HG03135 (cell line): ENCODE measurements at regions not wholly inside any gene's neighbourhood (a gene's known extent, or its start where the extent isn't known, plus 50 kb on each side); places are given as distances from the start of the nearest gene placed in this dataset.

ENCODE experiments used
- ATAC-seq: cut with Tn5 transposase; IDR thresholded peaks from one replicate; pipeline ENCODE4 v1.9.1; 2021; ENCODE audit warnings: mild to moderate bottlenecking, moderate library complexity; ENCODE audit not compliant: unreplicated experiment

DNA sequence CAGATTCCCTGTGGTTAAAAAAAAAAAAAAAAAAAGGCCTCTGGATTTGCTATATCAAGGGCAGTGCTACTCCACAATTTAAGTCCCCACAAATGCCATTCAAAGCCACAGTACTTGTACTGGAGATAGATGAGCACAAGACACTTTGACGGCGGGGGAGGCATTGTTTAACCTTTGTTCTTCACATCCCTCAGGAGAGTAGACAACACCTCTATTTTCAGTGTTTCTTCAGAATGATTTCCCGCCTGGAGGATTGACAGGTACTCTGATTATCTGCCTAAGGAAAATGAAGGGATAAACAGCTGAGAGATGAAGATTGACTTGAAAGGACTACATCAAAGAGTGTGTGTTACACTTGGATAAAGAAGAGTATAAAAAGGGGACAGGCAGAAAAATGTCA, 58.7 kb downstream of the OTOL1 start:
- no peak for ATAC-seq

DNA sequence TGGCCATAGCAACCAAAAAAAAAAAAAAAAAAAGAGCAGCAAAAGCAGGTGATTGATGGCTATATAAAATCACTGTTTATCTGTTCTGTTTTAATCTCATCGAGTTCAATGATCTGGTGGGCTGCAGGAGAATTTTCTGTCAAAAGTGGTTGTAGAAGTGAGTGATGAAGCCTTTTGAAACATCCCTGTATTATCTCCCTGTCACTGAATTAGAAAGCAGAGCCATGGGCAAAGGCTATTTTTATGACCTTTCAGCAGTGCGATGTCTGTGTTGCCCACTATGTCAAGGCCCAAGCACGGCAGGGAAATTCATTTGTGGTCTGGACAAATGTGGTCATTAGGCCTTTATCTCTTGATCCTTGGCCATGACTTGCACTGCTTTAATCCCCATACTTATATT, 59.9 kb downstream of the OTOL1 start:
- no peak for ATAC-seq

DNA sequence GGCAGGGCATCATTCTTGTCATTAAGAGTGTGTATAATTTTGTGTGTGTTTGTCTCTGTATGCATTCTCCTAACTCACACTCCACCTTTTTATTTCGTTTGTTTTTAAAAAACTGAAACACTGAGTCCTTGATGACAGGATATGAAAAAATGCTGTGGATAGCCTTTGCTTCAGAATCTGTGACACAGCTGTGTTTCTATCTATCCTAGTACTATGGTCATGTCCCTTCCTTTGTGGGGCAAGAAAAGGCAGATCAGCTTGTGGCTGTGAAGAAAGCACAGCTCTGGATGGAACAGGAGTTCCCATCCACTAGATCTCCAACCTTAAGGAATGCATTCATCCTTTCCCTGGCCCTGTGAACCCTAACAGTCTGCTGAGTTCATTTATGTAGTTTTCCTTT, 60.3 kb downstream of the OTOL1 start:
- ATAC-seq = no peak

DNA sequence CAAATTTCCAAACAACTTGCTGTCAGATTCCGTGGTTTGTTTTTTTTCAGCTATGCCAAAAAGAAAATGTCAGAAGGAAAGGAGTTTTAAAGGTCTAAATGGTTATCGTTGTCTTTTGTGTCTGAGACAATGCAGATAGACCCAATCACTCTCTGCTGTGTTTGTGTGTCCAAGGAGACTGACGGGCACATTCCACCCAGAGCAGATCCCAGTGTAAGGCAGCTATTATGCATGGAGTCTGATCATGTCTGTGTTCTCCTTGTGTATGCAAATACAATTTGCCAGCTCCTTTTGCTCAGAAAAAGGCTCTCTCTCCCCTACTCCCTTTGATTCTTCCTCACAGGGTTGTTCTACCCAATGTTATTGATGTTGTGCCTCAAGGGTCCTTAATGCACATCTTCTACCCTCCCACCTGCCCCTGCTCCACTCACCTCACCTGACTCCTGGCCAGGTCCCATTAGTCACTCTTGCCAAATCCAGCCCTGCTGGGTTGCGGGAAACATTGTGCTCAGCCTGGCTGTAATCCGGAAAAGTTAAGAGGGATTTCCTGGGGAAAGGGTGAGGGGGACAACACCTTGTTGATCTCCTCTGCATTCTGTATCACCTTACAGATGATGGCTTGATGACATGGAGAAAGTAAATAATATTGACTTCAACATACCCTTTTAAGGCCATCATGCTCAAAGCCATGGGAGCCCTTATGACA, 61.0 kb downstream of the OTOL1 start:
- ATAC-seq = no peak

DNA sequence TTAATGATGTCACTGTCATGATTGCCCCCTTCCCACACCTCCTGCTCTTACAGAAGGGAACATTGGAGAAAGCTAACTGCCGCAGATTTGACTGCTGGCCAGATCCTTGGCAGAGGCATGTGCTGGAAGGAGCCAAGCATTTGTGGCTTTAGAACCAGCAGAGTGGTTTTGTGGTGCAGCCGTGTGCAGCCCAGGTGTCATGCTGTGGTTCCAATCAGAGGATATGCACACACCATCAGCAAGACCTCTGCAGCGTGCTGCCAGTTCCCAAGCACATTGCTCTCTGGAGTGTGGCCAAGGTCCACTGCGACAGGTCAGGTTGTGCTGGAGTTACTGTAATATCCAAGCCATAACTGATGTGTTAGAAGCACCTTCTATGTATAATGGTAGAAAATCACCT, 61.6 kb downstream of the OTOL1 start:
- no peak for ATAC-seq

DNA sequence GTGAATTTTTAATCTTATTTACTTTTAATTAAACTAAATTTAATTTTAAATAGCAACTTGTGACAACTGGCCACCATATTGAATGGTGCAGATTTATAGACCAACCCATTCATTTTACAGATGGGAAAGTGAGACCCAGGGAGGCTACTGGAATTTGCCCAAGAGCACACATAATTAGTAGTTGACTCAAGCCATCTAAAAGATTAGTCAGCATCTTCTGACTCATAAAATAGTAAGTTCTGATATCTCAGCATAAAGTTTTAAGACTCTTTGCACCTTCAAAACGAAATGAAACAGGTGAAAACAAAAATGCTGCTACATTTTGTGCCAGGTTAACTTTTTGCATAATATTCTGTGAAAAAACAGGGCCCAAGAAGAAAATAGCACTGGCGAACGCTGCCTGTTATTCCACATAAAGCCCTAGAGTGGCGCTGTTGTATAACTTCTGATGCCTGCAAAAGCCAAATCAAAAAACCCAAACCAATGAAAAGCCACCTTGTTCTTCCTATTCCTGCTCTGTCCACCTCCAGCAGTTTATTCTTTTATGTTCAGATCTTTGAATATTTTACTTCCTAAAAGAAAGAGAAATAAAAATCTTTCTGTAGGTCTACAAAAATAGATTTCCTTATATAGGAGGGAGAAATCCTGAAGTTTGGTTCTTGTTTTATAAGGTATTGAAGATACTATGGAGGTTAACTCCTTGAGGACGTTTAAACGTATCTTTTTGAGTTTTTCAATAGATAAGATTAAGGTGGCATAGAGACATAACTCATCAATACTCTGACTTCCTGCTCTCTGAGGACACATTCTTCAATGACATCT, 62.8 kb downstream of the OTOL1 start:
- ATAC-seq = no peak

DNA sequence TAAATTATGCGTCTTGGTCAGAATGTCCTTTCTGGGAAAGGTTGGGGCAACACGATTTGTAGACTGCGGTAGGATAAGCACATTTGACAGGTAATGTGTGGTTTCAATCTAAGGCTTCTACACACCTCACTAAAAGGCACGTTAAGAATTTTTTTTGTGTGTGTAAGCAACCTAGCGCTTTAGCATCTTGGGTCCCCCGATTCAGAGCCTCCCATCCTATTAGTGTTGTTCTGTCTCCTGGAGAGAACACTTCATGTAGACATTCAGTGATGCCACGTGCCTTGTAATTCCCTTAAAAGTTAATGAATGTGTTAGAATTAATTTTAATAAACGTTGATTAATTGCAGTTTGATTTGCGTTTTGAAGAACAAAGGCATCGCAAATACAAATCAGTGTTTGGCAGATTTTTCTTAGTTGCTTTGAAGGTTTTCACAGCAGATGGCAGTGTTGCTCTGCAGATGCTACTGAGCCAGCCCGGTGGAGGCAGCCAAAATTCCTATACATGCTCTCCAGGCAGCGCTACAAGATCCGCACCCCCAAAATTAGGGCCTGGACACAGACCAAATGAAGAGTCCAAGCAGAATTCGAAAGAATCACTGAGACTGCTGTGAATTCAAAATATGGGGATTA, 63.5 kb downstream of the OTOL1 start:
- no peak for ATAC-seq

DNA sequence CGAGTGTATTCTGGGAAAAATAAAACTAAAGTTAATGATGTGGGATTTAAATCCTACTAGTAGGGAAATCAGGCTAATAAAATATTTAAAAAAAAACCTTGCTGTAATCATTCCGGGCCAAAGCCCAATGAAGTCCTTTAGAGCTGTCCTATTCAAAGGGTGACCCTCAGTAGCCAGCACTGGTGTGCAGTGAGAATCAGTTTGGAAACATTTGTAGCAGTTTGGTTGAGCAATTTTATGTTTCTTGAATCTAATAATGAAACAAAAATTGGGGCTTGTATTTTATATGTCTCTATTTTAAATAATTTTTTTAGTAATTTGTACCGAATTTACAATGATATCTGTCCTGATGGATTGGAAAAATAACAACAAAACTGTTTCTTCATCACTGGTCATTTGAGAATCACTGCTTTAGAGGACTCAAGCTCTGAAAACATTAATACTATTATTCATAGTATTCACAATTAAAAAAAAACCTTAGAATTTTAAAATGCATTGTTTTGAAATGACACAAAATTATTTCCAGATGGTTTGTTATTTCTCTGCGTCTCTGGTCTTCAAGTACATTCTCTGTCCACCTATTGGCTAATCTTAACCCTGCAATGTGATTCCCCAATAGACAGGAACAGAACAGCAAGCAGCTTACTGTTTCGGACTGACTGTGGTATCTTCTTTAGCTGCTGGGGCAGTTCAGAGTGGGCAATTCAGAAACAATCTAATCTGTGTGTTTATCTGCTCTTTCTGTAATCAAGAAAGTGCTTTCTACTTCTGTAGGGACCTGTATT, 71.2 kb downstream of the OTOL1 start:
- ATAC-seq = no peak

DNA sequence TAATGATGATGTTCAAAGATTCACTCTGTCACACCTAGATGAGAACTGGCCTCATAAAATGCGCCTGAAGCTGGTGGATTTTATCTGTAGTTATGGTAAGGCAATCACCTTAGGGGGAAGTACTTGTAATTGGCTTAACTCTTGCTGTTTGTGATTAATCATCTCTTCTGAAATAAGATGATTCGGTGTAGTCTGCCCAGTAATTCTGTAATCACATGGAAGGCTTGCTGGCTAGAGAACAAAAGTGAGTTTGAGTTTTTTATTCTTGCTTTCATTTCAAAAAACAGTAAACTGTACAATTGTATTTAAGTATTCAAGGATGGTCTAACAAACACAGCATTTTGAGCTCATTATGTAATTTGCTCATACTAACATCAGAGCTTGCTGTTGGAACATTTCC, 72.1 kb downstream of the OTOL1 start:
- ATAC-seq = no peak

DNA sequence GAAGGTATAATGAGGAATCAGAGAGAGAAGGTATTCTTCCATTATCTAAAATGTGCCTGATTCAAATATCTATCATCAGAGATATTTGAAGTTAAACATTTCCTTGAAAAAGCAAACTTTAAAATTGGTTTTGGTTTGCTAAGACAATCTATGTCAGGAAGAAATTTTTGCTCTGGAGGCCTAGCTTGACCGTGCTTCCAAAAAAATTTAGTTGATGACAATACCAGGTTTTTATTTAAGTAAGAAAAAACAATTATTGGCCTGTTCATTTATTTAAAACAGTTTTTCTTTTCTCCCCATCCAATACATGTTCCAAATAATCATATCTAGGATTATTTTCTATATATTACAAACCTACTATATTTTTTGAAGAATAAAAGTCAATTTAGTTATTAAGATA, 75.3 kb downstream of the OTOL1 start:
- no peak for ATAC-seq

DNA sequence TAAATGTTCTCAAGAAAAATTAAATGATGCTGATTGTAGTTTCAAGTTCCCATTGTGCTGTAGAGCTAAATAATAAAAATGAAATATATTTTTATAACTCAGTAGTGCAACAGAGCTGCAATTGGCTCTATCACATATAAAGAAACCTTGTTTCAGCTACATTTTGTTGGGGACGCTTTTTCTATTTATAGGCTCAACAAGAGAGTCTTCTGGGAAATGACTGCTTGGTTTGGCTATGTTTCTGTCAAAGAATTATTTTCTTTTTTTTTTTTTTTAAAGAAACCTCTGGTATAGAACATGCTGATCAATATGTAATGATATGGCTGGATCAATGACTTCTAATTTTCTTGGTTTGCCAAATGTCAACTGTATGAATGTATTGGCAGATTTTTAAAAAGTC, 76.5 kb downstream of the OTOL1 start:
- ATAC-seq = no peak

DNA sequence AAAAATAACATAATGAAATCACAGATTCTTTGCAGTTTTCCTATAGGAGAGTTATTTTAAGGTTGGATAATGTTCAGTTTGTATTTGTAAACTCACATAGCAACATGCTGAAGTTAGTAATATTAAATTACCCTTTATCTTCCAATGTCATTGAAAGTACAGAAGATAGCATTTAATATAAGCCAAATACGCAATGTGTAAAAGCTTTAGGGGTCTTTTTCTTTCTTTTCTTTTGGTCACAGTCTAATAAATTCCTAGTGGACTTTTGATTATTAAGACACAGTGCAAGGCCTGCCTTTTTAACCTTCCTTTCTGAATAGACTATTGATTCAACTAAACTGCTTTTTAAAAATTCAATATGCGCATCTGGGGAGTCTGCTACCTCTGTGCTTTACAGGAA, 79.3 kb downstream of the OTOL1 start:
- ATAC-seq = no peak

DNA sequence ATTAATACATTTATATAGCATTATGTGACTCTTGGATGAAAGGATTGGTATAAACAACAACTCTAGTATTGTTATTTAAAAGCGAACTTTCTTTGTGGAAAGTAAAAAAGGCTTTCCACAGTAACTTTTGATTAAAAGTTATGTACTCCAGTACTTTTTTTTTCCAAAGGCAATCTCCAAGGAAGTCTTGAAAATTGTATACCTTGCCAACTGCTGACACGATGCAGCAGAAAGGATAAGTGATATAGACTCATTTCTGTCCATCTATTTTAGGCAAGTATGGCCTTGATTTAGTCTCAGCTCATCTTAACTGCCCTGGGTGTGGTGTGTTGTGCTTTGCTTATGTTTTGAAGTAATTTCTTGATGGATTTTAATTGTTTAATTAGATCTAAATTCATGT, 79.7 kb downstream of the OTOL1 start:
- no peak for ATAC-seq

DNA sequence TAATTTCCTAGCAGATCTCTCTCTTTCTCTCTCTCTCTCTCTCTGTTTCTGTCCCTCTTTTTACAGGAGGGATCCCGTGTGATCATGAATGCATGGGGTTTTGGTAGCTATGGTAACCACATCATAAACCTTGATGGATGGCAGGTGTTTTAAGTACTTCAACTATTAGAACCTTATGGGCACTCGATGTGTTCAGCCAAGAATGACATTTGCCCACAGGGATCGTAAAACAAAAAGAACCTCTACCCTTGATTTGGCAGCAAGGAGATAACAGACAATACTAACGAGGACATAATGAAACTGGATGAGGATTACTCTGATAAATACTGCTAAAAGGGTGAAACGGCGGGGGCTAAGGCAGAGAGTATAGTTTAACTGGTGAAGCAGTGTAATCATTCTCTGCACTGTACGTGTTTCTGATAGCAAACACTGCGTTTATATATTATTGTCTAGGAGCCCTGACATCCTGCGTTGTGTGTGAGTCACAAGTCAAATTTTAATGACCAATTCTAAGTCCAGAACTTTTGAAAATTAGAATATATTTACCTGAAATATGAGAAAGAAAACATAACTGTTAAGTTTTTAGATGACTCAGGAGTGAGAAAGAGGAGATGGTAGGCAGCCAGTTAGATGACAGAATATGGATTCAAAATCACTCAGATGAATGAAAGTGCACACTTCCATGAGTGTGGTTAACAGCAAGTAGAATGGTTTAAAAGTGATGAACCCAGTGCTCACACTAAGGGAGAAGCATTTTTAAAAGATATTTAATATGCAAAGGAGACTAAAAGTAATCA, 80.3 kb downstream of the OTOL1 start:
- ATAC-seq = no peak

DNA sequence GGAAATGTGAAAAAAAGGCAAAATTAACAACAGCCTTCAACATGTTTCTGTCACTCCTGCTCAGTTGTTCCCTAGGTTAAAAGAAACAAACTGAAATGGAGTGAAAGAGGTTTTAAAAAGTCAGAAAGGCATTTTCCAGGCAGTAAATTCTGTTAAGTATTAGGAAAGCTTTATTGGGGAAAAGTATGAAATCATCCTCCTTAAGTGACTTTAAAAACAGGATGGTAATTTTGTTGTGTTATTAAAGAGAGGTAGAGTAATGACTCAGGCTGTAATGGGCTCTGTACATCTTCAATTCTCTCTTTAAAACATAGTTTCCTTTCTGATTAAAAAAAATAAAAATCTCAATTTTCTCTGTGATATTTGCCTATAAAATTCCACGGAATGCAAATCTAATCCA, 81.1 kb downstream of the OTOL1 start:
- ATAC-seq = no peak

DNA sequence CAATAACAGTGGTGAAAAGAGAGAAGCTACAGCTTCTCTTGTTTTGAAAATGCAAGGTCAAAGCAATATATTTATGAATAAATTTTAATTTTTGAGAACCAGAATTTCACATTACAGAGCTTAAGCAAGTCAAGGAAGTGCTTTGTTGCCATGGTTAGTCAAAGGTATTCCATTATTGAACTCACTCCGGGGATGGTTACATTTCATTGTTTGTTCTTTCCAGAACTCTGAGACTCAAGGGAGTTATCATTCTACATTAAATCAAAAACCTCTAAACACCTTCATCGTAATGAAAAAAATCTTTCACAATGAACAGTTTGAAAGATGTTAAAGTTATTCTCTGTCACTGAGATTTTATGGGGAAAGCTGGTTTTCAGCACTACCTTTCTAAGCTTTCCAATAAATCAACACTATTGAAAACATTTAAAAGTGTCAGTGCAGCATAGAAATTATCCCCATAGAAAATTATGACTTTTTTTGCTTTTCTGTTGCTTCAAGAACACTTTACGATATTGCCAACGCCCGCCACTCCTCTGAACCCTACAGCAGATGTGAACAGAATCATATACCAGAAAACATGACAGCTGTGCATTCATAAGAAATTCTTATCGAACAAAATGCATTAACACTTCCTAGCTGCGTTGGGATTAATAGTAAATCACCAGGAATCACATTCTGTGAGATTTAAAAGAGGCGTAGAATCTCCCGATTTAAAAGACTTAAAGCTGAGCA, 83.0 kb downstream of the OTOL1 start:
- no peak for ATAC-seq

DNA sequence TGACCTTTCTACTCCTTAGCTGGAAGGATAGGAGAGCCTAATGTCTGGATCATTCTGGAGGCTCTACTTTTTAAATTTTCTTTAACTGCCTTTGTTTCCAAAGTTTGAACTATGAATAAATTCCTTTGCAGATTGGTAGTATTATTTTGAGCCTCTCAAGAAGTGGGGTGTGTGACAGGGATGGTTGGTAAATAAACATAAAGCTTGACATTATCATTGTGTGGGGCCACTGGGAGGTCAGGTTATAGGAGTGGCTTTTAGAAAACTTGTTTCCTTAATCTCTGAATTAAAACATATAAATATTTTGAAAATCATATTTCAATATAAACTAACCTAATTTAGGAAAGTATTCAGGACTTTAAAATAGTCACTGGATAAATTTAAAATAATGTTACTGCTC, 89.3 kb downstream of the OTOL1 start:
- ATAC-seq = no peak

DNA sequence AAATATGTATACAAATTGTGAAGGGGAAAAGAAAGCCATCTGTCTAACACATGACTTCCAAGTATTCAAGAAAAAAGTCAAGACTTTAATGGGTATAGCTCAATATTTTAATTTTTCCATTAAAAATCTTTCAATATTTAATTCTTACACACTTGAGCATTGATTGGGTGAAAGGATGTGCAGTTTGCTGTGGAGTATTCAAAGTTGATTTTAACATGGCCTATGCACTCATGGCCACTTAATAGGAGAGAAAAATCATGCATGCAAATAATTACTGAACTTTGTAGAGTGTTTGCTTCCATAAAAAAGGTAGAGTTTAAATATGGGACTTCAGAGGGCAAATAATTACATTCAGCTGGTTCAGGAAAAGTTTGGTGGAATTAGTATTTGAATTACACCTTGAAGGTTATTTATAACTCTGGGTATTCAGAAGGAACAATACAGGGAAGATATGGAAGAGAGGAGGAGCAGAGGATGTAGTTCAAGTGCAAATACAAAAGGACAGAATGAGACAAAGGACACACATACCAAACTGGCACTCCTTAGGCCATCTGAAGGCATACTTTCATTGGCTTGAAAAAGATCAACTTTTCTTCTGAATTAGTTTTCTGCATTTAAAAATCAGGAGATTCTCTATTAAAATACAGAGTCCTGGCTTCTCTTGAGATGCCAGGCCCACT, 90.1 kb downstream of the OTOL1 start:
- ATAC-seq = no peak

DNA sequence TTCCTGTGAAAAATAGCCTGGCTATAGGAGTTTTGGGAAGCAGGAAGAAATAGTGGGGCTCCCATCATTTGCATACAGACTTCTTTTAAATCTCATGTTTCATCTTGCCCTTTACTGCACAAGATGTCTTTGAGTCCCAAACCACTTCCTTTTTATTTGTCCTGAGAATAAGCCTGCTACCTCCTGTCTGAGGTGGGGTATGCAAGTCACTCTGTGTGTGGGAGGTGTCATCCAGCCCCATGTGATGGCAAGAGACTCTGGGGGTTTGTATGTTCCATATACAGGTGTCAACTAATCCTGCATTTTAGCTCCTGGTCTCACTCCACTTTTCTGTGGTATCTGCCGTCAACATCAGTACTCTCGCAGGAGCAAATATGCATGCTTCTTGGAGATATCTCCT, 102.0 kb downstream of the OTOL1 start:
- no peak for ATAC-seq
